B cell (primary cell): ENCODE measurements at regions not wholly inside any gene's neighbourhood (a gene's known extent, or its start where the extent isn't known, plus 50 kb on each side); places are given as distances from the start of the nearest gene placed in this dataset.

Experiments used
- ATAC-seq: fragments of 200-7000 bp; cut with Tn5 transposase; one replicate; pipeline ENCODE4 v1.10.0; 2021; ENCODE audit warnings: low read depth, mild to moderate bottlenecking, moderate number of reproducible peaks, moderate library complexity
- CTCF ChIA-PET: fragments of 350-600 bp; sonication (Branson Sonifier 250); formaldehyde crosslinking; loops from one replicate; lab custom pipeline; 2021; ENCODE audit warnings: antibody characterized with exemption, inconsistent platforms; lab: Charles Lee
- POLR2A ChIA-PET: fragments of 350-600 bp; sonication (Branson Sonifier 250); formaldehyde crosslinking; loops from one replicate; lab custom pipeline; 2021; ENCODE audit warnings: antibody characterized with exemption; lab: Charles Lee
- DNase-seq: peaks from one replicate; pipeline ENCODE4 v3.0.0; 2013
- H2AFZ ChIP-seq: 2 replicates; pipeline ENCODE4 v1.6.1; 2012; ENCODE audit warnings: mild to moderate bottlenecking, low read depth, low read length; ENCODE audit not compliant: insufficient read depth, poor library complexity, severe bottlenecking
- H3K27ac ChIP-seq, 2 donors: 1 replicate in 1 of 2; 2 replicates in 1 of 2; pipeline ENCODE4 v1.5.1; 2012 to 2013; ENCODE audit warnings: low read length in 2 of 2, mild to moderate bottlenecking in 2 of 2, moderate library complexity in 1 of 2
- H3K27me3 ChIP-seq, 4 experiments: fragments of 200-600 bp in 1 of 4; sonication (generic) in 1 of 4; replicated peaks in 1 of 4; 1 replicate in 2 of 4; 2 replicates in 2 of 4; pipeline versions ENCODE4 v1.6.1 to v1.7.0; 2013 to 2016; ENCODE audit warnings: low read length in 3 of 4, mild to moderate bottlenecking in 2 of 4, mixed read lengths in 1 of 4, moderate library complexity in 1 of 4; ENCODE audit not compliant: insufficient read depth in 4 of 4, control insufficient read depth in 3 of 4; ENCODE audit errors: control extremely low read depth in 1 of 4
- H3K36me3 ChIP-seq, 2 experiments: replicated peaks in 1 of 2; 1 replicate in 1 of 2; 2 replicates in 1 of 2; pipeline versions ENCODE4 v1.6.1 to v1.7.1; 2013; ENCODE audit warnings: low read length in 1 of 2; ENCODE audit not compliant: insufficient read depth in 2 of 2, control insufficient read depth in 1 of 2; ENCODE audit errors: control extremely low read depth in 1 of 2, extremely low read depth in 1 of 2
- H3K4me1 ChIP-seq, 2 donors: fragments of 200-600 bp in 1 of 2; sonication (generic) in 1 of 2; 1 replicate in 1 of 2; 2 replicates in 1 of 2; pipeline versions ENCODE4 v1.5.1 to v1.6.1; 2013 to 2017; ENCODE audit warnings: low read length in 2 of 2; ENCODE audit not compliant: control insufficient read depth in 2 of 2, insufficient read depth in 2 of 2
- H3K4me2 ChIP-seq: replicated peaks from 2 replicates; pipeline ENCODE3; 2012; ENCODE audit warnings: mild to moderate bottlenecking, low read depth, low read length; ENCODE audit not compliant: poor library complexity, severe bottlenecking
- H3K4me3 ChIP-seq, 5 experiments: fragments of 200-600 bp in 1 of 5; sonication (generic) in 1 of 5; 1 replicate in 3 of 5; 2 replicates in 2 of 5; pipeline versions ENCODE4 v1.5.1 to v1.7.0; 2011 to 2016; ENCODE audit warnings: low read length in 4 of 5, mild to moderate bottlenecking in 4 of 5, low read depth in 2 of 5, control low read depth in 1 of 5, moderate library complexity in 1 of 5; ENCODE audit not compliant: insufficient read depth in 1 of 5; ENCODE audit errors: control extremely low read depth in 1 of 5, extremely low read depth in 1 of 5
- H3K79me2 ChIP-seq: fragments of 200-600 bp; sonication (generic); one replicate; pipeline ENCODE4 v1.6.0; 2016; ENCODE audit warnings: low read length; ENCODE audit not compliant: control insufficient read depth, insufficient read depth
- H3K9ac ChIP-seq: fragments of 200-600 bp; sonication (generic); 2 replicates; pipeline ENCODE4 v1.6.1; 2017; ENCODE audit warnings: mild to moderate bottlenecking, low read length, moderate library complexity
- H3K9me3 ChIP-seq, 3 donors: one replicate each; pipeline versions ENCODE4 v1.6.1 to v1.7.1; 2013; ENCODE audit warnings: low read length in 2 of 3; ENCODE audit not compliant: control insufficient read depth in 2 of 3, insufficient read depth in 1 of 3; ENCODE audit errors: control extremely low read depth in 1 of 3
- H4K20me1 ChIP-seq: 2 replicates; pipeline ENCODE4 v1.6.0; 2012; ENCODE audit warnings: mild to moderate bottlenecking, low read length; ENCODE audit not compliant: insufficient read depth, control insufficient read depth, poor library complexity, severe bottlenecking
- H3K27ac Mint-ChIP-seq: one replicate; pipeline ENCODE4 v1.8.0; 2021; ENCODE audit warnings: mixed read lengths
- H3K27me3 Mint-ChIP-seq: one replicate; pipeline ENCODE4 v1.8.0; 2021; ENCODE audit warnings: mixed read lengths
- H3K4me1 Mint-ChIP-seq: one replicate; pipeline ENCODE4 v1.8.0; 2021; ENCODE audit warnings: mixed read lengths
- H3K4me3 Mint-ChIP-seq: one replicate; pipeline ENCODE4 v1.8.0; 2021; ENCODE audit warnings: mixed read lengths
- H3K9me3 Mint-ChIP-seq: one replicate; pipeline ENCODE4 v1.8.0; 2022; ENCODE audit warnings: mixed read lengths; ENCODE audit not compliant: insufficient read depth
- CTCF ChIP-seq: fragments of 200-600 bp; IDR thresholded peaks from one replicate; pipeline ENCODE4 v1.8.0; 2022; ENCODE audit warnings: antibody characterized with exemption, mild to moderate bottlenecking
- EZH2 ChIP-seq: IDR thresholded peaks from 2 replicates; pipeline ENCODE4 v1.6.1; 2012; ENCODE audit warnings: borderline replicate concordance, low read depth, mild to moderate bottlenecking, moderate library complexity, low read length; ENCODE audit not compliant: insufficient read depth, poor library complexity, severe bottlenecking
- WGBS: methylation state at CpG from one replicate; pipeline ENCODE4 v1.1.5; 2013; ENCODE audit warnings: missing lambda C conversion rate; ENCODE audit not compliant: insufficient coverage; 5-methylcytosine and 5-hydroxymethylcytosine counted together
- intact Hi-C: fragments of 100-400 bp; cut with micrococcal nuclease; formaldehyde crosslinking; loops from one replicate; pipeline ENCODE4 v1.10.0; 2022

GRCh38 chr15:38874464-38874863 lies 309.9 kb upstream of the RASGRP1 start:
- WGBS, result 98% methylated on average over 4 of the region's 5 CpGs
- Mint-ChIP-seq H3K9me3 (no peaks in the 10 kb centered on the region), H3K4me3 (no peak overlapping the region), H3K4me1 (no peaks in the 10 kb centered on the region), H3K27me3 (peaks cover 3% of the 10 kb centered on the region), H3K27ac (no peak overlapping the region)
- H3K4me3 ChIP-seq, result no peak overlapping the region
- ATAC-seq, result no peak
- ChIA-PET POLR2A (no interaction called here), CTCF (no interaction called here)
- intact Hi-C loops, result no loop called here
- H3K79me2 ChIP-seq, result no peaks in the 10 kb centered on the region
- H4K20me1 ChIP-seq, result no peaks in the 10 kb centered on the region
- DNase-seq, result no peak
- no peaks in the 10 kb centered on the region for H3K36me3 ChIP-seq
- no peak overlapping the region for H3K27ac ChIP-seq
- H3K9ac ChIP-seq, result no peak overlapping the region
- no peaks in the 10 kb centered on the region for H3K4me1 ChIP-seq
- H2AFZ ChIP-seq, result no peak overlapping the region
- no peaks in the 10 kb centered on the region for H3K27me3 ChIP-seq
- H3K4me2 ChIP-seq, result no peak overlapping the region
- TF ChIP-seq CTCF (no peak), EZH2 (no peak)
- H3K9me3 ChIP-seq, result peaks cover 0 to 8% (median 0%) of the 10 kb centered on the region in 3 donors

- TF ChIP-seq CTCF (no peak), EZH2 (no peak)
- Histone ChIP-seq H3K4me1 (no peaks in the 10 kb centered on the region), H3K4me2 (no peak overlapping the region), H3K36me3 (no peaks in the 10 kb centered on the region), H3K27me3 (no peaks in the 10 kb centered on the region), H3K9me3 (peaks cover 0 to 8% (median 0%) of the 10 kb centered on the region in 3 donors), H4K20me1 (no peaks in the 10 kb centered on the region), H2AFZ (no peak overlapping the region), H3K9ac (no peak overlapping the region), H3K79me2 (no peaks in the 10 kb centered on the region), H3K4me3 (no peak overlapping the region), H3K27ac (no peak overlapping the region)
- Mint-ChIP-seq H3K27ac (no peak overlapping the region), H3K9me3 (no peaks in the 10 kb centered on the region), H3K4me3 (no peak overlapping the region), H3K4me1 (no peaks in the 10 kb centered on the region), H3K27me3 (peaks cover 3% of the 10 kb centered on the region)
- CTCF ChIA-PET, result no interaction called here
- 93% methylated on average over 5 of the region's 6 CpGs for WGBS
- DNase-seq, result no peak
- no peak for ATAC-seq
- POLR2A ChIA-PET, result no interaction called here
- intact Hi-C loops, result no loop called here
Observed at GRCh38 chr15:38876211-38876610, 311.6 kb upstream of the RASGRP1 start.
